ENCODE measurements at regions not wholly inside any gene's neighbourhood (a gene's known extent, or its start where the extent isn't known, plus 50 kb on each side); places are given as distances from the start of the nearest gene placed in this dataset.

GRCh38 chr5:13519131-13519530, 425.4 kb downstream of the DNAH5 start (continued):
- TF ChIP-seq CHD2 (IDR thresholded peaks at IDR 0.05; ENCODE audit: low read length) (no peak), SP2 (IDR thresholded peaks at IDR 0.05; ENCODE audit: low read length) (no peak), CBX8 (IDR thresholded peaks at IDR 0.05; ENCODE audit: borderline replicate concordance, low read depth, low read length) (no peak)

Data from H1 (cell line).